Ovary (tissue), 7 donors: ENCODE measurements at regions not wholly inside any gene's neighbourhood (a gene's known extent, or its start where the extent isn't known, plus 50 kb on each side); places are given as distances from the start of the nearest gene placed in this dataset.

Source experiments
- DNase-seq, 5 donors: peaks; one replicate each; pipeline ENCODE4 v3.0.0-alpha.2; 2019 to 2020
- H3K27ac ChIP-seq, 2 donors: fragments of 200-600 bp; one replicate each; pipeline versions ENCODE4 v1.5.1 to v1.8.0; 2019 to 2022
- H3K27me3 ChIP-seq: fragments of 200-600 bp; one replicate; pipeline ENCODE4 v1.8.0; 2022
- H3K36me3 ChIP-seq: fragments of 200-600 bp; sonication (generic); one replicate; pipeline ENCODE4 v1.5.1; 2019
- H3K4me1 ChIP-seq: one replicate; pipeline ENCODE4 v1.8.1; 2013; ENCODE audit warnings: mild to moderate bottlenecking, moderate library complexity; ENCODE audit not compliant: insufficient read depth
- H3K4me3 ChIP-seq: fragments of 200-600 bp; sonication (generic); one replicate; pipeline ENCODE4 v1.5.1; 2017
- H3K9me3 ChIP-seq, 2 donors: fragments of 200-600 bp in 1 of 2; sonication (generic) in 1 of 2; one replicate each; pipeline versions ENCODE4 v1.5.1 to v1.8.1; 2013 to 2019; ENCODE audit warnings: mild to moderate bottlenecking in 1 of 2, moderate library complexity in 1 of 2
- EP300 ChIP-seq: sonication (generic); formaldehyde crosslinking; IDR thresholded peaks from one replicate; pipeline ENCODE4 v1.6.1; 2017; ENCODE audit warnings: antibody characterized with exemption
- POLR2A ChIP-seq: fragments of 450-650 bp; IDR thresholded peaks from one replicate; pipeline ENCODE4 v1.6.1; 2017; ENCODE audit warnings: antibody characterized with exemption, mild to moderate bottlenecking, moderate library complexity
- WGBS, 3 donors: extraction: QIAGEN DNeasy Blood & Tissue Kit in 1 of 3; methylation state at CpG; one replicate each; pipeline versions ENCODE4 v1.1.5 to v1.1.7; 2013 to 2017; 5-methylcytosine and 5-hydroxymethylcytosine counted together
- intact Hi-C, 4 donors: fragments of 100-400 bp; cut with DNase I; formaldehyde crosslinking; loops; one replicate each; pipeline versions ENCODE4 v1.11.0 to v1.15.1; 2022 to 2023
- TF ChIP-seq, protein P1 (sequence below), 3 donors: fragments of 450-650 bp in 2 of 3; fragments of 200-600 bp in 1 of 3; IDR thresholded peaks; one replicate each; pipeline versions ENCODE4 v1.5.1 to v1.8.0; 2016 to 2022; ENCODE audit warnings: antibody characterized with exemption in 3 of 3, mild to moderate bottlenecking in 1 of 3
- donor health status: DM: no; HTN: no; CAD: no; lungs with moderate emphysema.
- donor health status: DM: no; HTN: no; CAD: no.
- donor health status: Bipolar disorder and iron deficiency.
- donor health status: DM: no; HTN: no; CAD: no.
- donor health status: DM: yes; HTN: yes; CAD: no.

DNA sequence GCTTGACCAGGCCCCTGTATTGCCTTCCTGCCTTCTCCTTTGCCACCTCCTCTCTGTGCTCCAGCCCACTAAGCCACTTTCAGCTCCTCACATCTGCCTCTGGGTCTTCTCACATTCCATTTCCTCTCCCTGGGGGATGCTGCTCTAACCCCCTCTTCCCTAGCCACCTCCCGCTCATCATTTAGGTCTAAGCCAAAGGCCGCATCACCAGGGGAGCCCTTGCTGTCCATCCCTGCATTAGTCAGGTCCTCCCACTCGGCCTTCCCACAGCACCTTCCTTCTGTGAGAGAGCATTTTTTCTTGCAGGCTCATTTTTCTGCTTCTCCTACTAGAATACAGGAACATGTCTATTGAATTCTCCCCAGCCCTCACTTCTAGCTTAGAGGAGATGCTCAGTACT, 72.6 kb upstream of the GALNT10 start:
- Histone ChIP-seq H3K9me3 (no peaks in the 10 kb centered on the region), H3K36me3 (no peaks in the 10 kb centered on the region), H3K4me3 (no peak overlapping the region), H3K27ac (no peak overlapping the region), H3K27me3 (no peaks in the 10 kb centered on the region), H3K4me1 (no peaks in the 10 kb centered on the region)
- DNase-seq, result no peak
- TF ChIP-seq EP300 (no peak), POLR2A (no peak)
- TF ChIP-seq, protein P1, sequence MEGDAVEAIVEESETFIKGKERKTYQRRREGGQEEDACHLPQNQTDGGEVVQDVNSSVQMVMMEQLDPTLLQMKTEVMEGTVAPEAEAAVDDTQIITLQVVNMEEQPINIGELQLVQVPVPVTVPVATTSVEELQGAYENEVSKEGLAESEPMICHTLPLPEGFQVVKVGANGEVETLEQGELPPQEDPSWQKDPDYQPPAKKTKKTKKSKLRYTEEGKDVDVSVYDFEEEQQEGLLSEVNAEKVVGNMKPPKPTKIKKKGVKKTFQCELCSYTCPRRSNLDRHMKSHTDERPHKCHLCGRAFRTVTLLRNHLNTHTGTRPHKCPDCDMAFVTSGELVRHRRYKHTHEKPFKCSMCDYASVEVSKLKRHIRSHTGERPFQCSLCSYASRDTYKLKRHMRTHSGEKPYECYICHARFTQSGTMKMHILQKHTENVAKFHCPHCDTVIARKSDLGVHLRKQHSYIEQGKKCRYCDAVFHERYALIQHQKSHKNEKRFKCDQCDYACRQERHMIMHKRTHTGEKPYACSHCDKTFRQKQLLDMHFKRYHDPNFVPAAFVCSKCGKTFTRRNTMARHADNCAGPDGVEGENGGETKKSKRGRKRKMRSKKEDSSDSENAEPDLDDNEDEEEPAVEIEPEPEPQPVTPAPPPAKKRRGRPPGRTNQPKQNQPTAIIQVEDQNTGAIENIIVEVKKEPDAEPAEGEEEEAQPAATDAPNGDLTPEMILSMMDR (IDR thresholded peaks at IDR 0.05), result no peak
- 76 to 82% (median 79%) methylated on average over 3 of the region's 3 CpGs for WGBS, 3 donors
- intact Hi-C loops, result no loop called here

DNA sequence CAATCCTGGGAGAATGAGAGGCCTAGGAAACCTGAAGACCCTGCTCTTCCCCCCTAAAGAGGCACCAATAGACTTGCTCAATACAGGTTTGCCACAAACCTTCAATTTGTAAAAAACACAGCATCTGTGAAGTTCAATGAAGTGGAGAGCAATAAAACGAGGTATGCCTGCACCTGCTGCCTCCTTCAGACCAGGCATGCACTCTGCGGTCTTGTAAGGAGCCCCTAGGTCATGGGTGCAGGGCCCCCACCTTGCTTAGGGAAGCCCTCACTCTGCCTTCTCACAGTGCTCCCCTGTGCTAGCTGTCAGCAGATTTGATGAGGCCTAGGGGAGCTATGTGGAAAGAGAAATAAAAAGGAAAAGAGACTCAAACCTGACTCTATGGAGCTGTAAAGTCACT, 72.1 kb upstream of the GALNT10 start:
- intact Hi-C loops, result no loop called here
- Histone ChIP-seq H3K36me3 (no peaks in the 10 kb centered on the region), H3K27me3 (no peaks in the 10 kb centered on the region), H3K4me1 (no peaks in the 10 kb centered on the region), H3K27ac (no peak overlapping the region), H3K4me3 (no peak overlapping the region), H3K9me3 (no peaks in the 10 kb centered on the region)
- WGBS, 3 donors, result 73 to 77% (median 75%) methylated on average over 2 of the region's 2 CpGs
- DNase-seq, result no peak
- TF ChIP-seq EP300 (no peak), POLR2A (no peak)
- TF ChIP-seq, protein P1 (IDR thresholded peaks at IDR 0.05), result no peak

DNA sequence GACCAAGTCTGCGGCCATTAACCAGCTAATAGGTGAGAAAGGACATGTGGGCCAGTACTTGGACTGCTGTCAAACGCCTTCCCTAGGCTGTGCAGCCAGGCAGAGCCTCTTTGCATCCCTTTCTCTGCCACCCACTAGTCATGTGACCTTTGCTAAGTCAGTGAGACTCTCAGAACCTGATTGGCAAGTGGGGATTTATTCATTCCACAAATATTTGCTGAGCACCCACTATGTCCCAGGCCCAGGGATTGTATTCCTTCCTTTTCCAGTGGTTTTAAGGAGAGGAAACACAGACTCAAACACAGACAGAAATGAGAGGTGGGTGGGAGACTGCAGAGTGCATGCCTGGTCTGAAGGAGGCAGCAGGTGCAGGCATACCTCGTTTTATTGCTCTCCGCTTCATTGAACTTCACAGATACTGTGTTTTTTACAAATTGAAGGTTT, 71.6 kb upstream of the GALNT10 start:
- no peak for DNase-seq
- Histone ChIP-seq H3K9me3 (no peaks in the 10 kb centered on the region), H3K27ac (no peak overlapping the region), H3K36me3 (no peaks in the 10 kb centered on the region), H3K27me3 (no peaks in the 10 kb centered on the region), H3K4me3 (no peak overlapping the region), H3K4me1 (no peaks in the 10 kb centered on the region)
- intact Hi-C loops, result no loop called here
- 78 to 82% (median 81%) methylated on average over 4 of the region's 4 CpGs for WGBS, 3 donors
- TF ChIP-seq, protein P1 (IDR thresholded peaks at IDR 0.05), result no peak
- TF ChIP-seq EP300 (no peak), POLR2A (no peak)

DNA sequence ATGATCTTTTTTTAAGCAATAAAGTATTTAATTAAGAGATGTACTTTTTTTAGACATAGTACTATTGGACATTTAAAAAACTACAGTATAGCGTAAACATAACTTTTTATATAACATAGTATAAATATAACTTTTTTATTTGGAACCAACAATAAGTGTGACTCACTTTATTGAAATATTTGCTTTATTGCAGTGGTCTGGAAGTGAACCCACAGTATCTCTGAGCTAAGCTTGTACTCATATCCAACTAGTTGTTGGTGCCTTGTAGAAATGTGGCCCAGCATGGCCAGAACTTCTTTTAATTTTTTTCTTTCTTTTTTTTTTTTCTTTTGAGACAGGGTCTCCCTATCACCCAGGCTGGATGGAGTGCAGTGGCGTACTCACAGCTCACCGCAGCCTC, 61.5 kb upstream of the GALNT10 start:
- TF ChIP-seq, protein P1 (IDR thresholded peaks at IDR 0.05), result no peak
- TF ChIP-seq EP300 (no peak), POLR2A (no peak)
- 97 to 100% (median 98%) methylated on average over 3 of the region's 3 CpGs for WGBS, 3 donors
- intact Hi-C loops, result no loop called here
- Histone ChIP-seq H3K27me3 (no peaks in the 10 kb centered on the region), H3K36me3 (no peaks in the 10 kb centered on the region), H3K4me3 (no peak overlapping the region), H3K9me3 (no peaks in the 10 kb centered on the region), H3K4me1 (no peaks in the 10 kb centered on the region), H3K27ac (no peak overlapping the region)
- DNase-seq, result no peak

DNA sequence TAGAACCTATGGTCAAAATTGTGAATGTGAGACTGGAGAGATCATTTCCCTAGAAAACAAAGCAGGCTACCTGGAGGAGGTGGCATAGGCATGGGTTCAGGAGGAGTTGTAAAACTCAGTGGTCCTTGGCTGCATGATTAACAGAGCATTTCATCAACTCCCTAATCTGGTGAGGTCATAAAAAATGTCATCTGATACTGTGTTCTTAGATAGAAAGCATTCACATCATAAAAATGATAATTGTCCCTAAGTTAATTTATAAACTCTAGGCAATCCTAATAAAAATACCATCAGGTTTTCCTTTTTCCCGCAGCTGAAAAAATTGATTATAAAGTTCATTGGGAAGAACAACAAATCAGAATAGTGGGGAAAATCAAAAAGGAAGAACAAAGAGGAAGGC, 60.6 kb upstream of the GALNT10 start:
- Histone ChIP-seq H3K9me3 (no peaks in the 10 kb centered on the region), H3K36me3 (no peaks in the 10 kb centered on the region), H3K4me1 (no peaks in the 10 kb centered on the region), H3K4me3 (no peak overlapping the region), H3K27me3 (no peaks in the 10 kb centered on the region), H3K27ac (no peak overlapping the region)
- DNase-seq, result no peak
- intact Hi-C loops, result no loop called here
- TF ChIP-seq POLR2A (no peak), EP300 (no peak)
- TF ChIP-seq, protein P1 (IDR thresholded peaks at IDR 0.05), result no peak
- 82 to 85% (median 82%) methylated on average over 1 of the region's 1 CpG for WGBS, 3 donors
